Fibroblast of lung (primary cell): ENCODE measurements at regions not wholly inside any gene's neighbourhood (a gene's known extent, or its start where the extent isn't known, plus 50 kb on each side); places are given as distances from the start of the nearest gene placed in this dataset.

Experiments used
- DNase-seq, 2 donors: peaks; one replicate each; pipeline versions ENCODE4 v3.0.0 to v3.0.0-alpha.2; 2010; ENCODE audit warnings: low read depth in 2 of 2
- H2AFZ ChIP-seq: 2 replicates; pipeline ENCODE4 v1.5.1; 2012; ENCODE audit warnings: low read length, control low read depth, inconsistent platforms
- H3K27ac ChIP-seq: 2 replicates; pipeline ENCODE4 v1.5.1; 2011; ENCODE audit warnings: low read length, control low read depth; ENCODE audit not compliant: insufficient read depth
- H3K27me3 ChIP-seq: 2 replicates; pipeline ENCODE4 v1.5.1; 2011; ENCODE audit warnings: mild to moderate bottlenecking, low read length; ENCODE audit not compliant: control insufficient read depth, insufficient read depth
- H3K36me3 ChIP-seq: 2 replicates; pipeline ENCODE4 v1.5.1; 2011; ENCODE audit warnings: low read length; ENCODE audit not compliant: control insufficient read depth, insufficient read depth
- H3K4me1 ChIP-seq: 2 replicates; pipeline ENCODE4 v1.5.1; 2011; ENCODE audit warnings: low read length; ENCODE audit not compliant: control insufficient read depth, insufficient read depth; ENCODE audit errors: extremely low read depth
- H3K4me2 ChIP-seq: 2 replicates; pipeline ENCODE4 v1.5.1; 2011; ENCODE audit warnings: low read length, control low read depth; ENCODE audit not compliant: insufficient read depth; ENCODE audit errors: extremely low read depth
- H3K4me3 ChIP-seq, 4 experiments: fragments of 200-600 bp in 1 of 4; sonication (generic) in 1 of 4; replicated peaks in 1 of 4; 2 replicates each; pipeline ENCODE4 v1.5.1; 2011 to 2016; ENCODE audit warnings: low read length in 4 of 4, low read depth in 3 of 4, mild to moderate bottlenecking in 3 of 4, control low read depth in 2 of 4, inconsistent platforms in 1 of 4, mixed read lengths in 1 of 4; ENCODE audit not compliant: insufficient read depth in 1 of 4; ENCODE audit errors: control extremely low read depth in 1 of 4
- H3K79me2 ChIP-seq: 2 replicates; pipeline ENCODE4 v1.5.1; 2012; ENCODE audit warnings: mild to moderate bottlenecking, low read length, inconsistent platforms; ENCODE audit not compliant: control insufficient read depth, insufficient read depth
- H3K9ac ChIP-seq: 2 replicates; pipeline ENCODE4 v1.5.1; 2011; ENCODE audit warnings: mild to moderate bottlenecking, low read length, control low read depth; ENCODE audit not compliant: insufficient read depth
- H3K9me3 ChIP-seq: 2 replicates; pipeline ENCODE4 v1.5.1; 2012; ENCODE audit warnings: low read depth, low read length; ENCODE audit not compliant: control insufficient read depth, insufficient read depth
- H4K20me1 ChIP-seq: 2 replicates; pipeline ENCODE4 v1.5.1; 2011; ENCODE audit warnings: low read length; ENCODE audit not compliant: control insufficient read depth, insufficient read depth; ENCODE audit errors: extremely low read depth
- CTCF ChIP-seq, 2 donors: IDR thresholded peaks in 1 of 2; conservative IDR thresholded peaks in 1 of 2; 1 replicate in 1 of 2; 2 replicates in 1 of 2; pipeline ENCODE4 v1.5.1; 2011 to 2012; ENCODE audit warnings: low read length in 2 of 2, control low read depth in 1 of 2, inconsistent platforms in 1 of 2, low read depth in 1 of 2, mild to moderate bottlenecking in 1 of 2
- EZH2 ChIP-seq: IDR thresholded peaks from 2 replicates; pipeline ENCODE4 v1.5.1; 2012; ENCODE audit warnings: low read length, control low read depth, mild to moderate bottlenecking; ENCODE audit errors: missing control alignments

DNA sequence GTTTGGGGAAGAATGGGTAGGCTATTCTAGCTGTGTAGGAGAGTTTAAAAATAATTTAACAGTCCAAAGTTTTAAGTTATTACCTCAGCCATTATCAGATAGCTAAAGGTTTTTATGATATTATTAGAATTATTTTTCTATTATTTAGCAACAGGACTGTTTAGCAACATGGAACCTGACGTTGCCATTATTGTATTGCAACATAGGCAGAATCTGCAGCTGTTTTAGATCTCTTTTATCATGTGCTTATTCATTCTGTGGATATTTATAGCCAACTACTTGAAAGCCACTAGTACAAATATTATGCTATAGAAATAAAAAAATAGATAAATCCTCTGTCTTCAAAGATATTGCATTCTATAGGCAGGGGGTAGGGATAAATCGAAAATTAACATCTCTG, 382.0 kb upstream of the TRAM1L1 start:
- Histone ChIP-seq H3K36me3 (no peaks in the 10 kb centered on the region), H4K20me1 (no peaks in the 10 kb centered on the region), H3K4me1 (no peaks in the 10 kb centered on the region), H3K4me3 (no peak overlapping the region), H3K79me2 (no peaks in the 10 kb centered on the region), H3K27me3 (no peaks in the 10 kb centered on the region), H3K27ac (no peak overlapping the region), H3K9me3 (no peaks in the 10 kb centered on the region), H3K4me2 (no peak overlapping the region), H2AFZ (no peak overlapping the region), H3K9ac (no peak overlapping the region)
- TF ChIP-seq EZH2 (no peak), CTCF (conservative IDR thresholded peaks at IDR 0.05 in 1 of 2, IDR thresholded peaks at IDR 0.05 in 1 of 2; ENCODE audit: low read depth in 1 of 2, low read length in 2 of 2) (no peak)
- DNase-seq, result peak in 1 of 2 donors; percentile 45

- H3K79me2 ChIP-seq, result no peaks in the 10 kb centered on the region
- H2AFZ ChIP-seq, result no peak overlapping the region
- H3K27ac ChIP-seq, result no peak overlapping the region
- no peaks in the 10 kb centered on the region for H3K27me3 ChIP-seq
- TF ChIP-seq CTCF (conservative IDR thresholded peaks at IDR 0.05 in 1 of 2, IDR thresholded peaks at IDR 0.05 in 1 of 2; ENCODE audit: low read depth in 1 of 2, low read length in 2 of 2) (no peak), EZH2 (no peak)
- no peak for DNase-seq
- no peaks in the 10 kb centered on the region for H3K36me3 ChIP-seq
- H3K9me3 ChIP-seq, result no peaks in the 10 kb centered on the region
- H4K20me1 ChIP-seq, result no peaks in the 10 kb centered on the region
- H3K4me3 ChIP-seq, result no peak overlapping the region
- no peaks in the 10 kb centered on the region for H3K4me1 ChIP-seq
- H3K4me2 ChIP-seq, result no peak overlapping the region
- no peak overlapping the region for H3K9ac ChIP-seq
These were observed 389.6 kb upstream of the TRAM1L1 start for GRCh38 chr4:117474987-117475386.

GRCh38 chr4:117477925-117478324, 392.5 kb upstream of the TRAM1L1 start:
- Histone ChIP-seq H4K20me1 (no peaks in the 10 kb centered on the region), H3K4me1 (no peaks in the 10 kb centered on the region), H3K27ac (no peak overlapping the region), H3K9me3 (no peaks in the 10 kb centered on the region), H3K27me3 (no peaks in the 10 kb centered on the region), H3K4me3 (no peak overlapping the region), H3K36me3 (no peaks in the 10 kb centered on the region), H2AFZ (no peak overlapping the region), H3K9ac (no peak overlapping the region), H3K79me2 (no peaks in the 10 kb centered on the region), H3K4me2 (no peak overlapping the region)
- no peak for TF ChIP-seq CTCF (conservative IDR thresholded peaks at IDR 0.05 in 1 of 2, IDR thresholded peaks at IDR 0.05 in 1 of 2; ENCODE audit: low read depth in 1 of 2, low read length in 2 of 2)
- no peak for TF ChIP-seq EZH2
- DNase-seq, result no peak
